IPS-20b (cell line): ENCODE measurements at regions not wholly inside any gene's neighbourhood (a gene's known extent, or its start where the extent isn't known, plus 50 kb on each side); places are given as distances from the start of the nearest gene placed in this dataset.
"Not testable (repeated sequence)": the region's sequence is repeated elsewhere in the genome, so short reads cannot be mapped to it uniquely, and the experiment has no call there.

Experiments used
- H3K27ac ChIP-seq: one replicate; pipeline ENCODE4 v1.5.1; 2013; ENCODE audit warnings: low read length
- H3K27me3 ChIP-seq: 2 replicates; pipeline ENCODE4 v1.6.1; 2013; ENCODE audit warnings: mild to moderate bottlenecking, low read length, inconsistent platforms; ENCODE audit not compliant: insufficient read depth
- H3K36me3 ChIP-seq: 2 replicates; pipeline ENCODE4 v1.6.1; 2013; ENCODE audit warnings: low read depth, mild to moderate bottlenecking, inconsistent platforms, low read length, moderate library complexity; ENCODE audit not compliant: insufficient read depth
- H3K4me1 ChIP-seq: 2 replicates; pipeline ENCODE4 v1.6.1; 2013; ENCODE audit warnings: mild to moderate bottlenecking, control low read depth, inconsistent platforms, low read length, moderate library complexity; ENCODE audit not compliant: insufficient read depth
- H3K4me3 ChIP-seq: 2 replicates; pipeline ENCODE4 v1.5.1; 2013; ENCODE audit warnings: mild to moderate bottlenecking, low read length, inconsistent platforms
- H3K9ac ChIP-seq: 2 replicates; pipeline ENCODE4 v1.6.1; 2013; ENCODE audit warnings: low read depth, mild to moderate bottlenecking, inconsistent platforms, low read length, moderate library complexity
- H3K9me3 ChIP-seq: 2 replicates; pipeline ENCODE4 v1.6.1; 2013; ENCODE audit warnings: mild to moderate bottlenecking, low read depth, low read length, inconsistent platforms; ENCODE audit not compliant: insufficient read depth

DNA sequence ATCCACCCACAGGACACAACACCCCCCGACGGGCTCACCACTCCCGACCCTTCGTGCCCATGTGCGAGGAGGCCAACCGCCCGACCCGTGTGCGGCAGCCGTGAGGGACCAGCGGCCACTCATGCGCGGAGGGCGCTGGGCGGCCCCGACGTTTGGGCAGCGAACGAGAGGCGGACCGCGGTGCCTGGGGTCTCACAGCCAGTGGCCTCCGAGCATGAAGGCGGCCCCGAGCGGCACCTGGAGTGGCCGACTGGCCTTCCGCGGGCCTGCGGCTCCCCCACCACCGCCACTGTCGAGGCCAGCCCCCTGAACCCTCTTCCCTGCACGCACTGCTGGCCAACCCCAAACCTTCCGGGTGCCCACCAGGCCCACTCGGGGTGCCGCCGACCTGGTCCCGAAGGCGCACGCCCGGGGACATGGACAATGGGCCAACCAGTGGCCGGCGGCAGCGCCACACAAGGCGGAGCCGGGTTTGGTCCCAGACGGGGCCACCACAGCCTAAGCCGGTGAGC is 4274.9 kb upstream of the OR11H1 start:
- Histone ChIP-seq H3K27me3 (no peaks in the 10 kb centered on the region), H3K9me3 (no peaks in the 10 kb centered on the region), H3K9ac (no peak overlapping the region), H3K4me1 (no peaks in the 10 kb centered on the region), H3K27ac (no peak overlapping the region), H3K4me3 (no peak overlapping the region), H3K36me3 (no peaks in the 10 kb centered on the region)

DNA sequence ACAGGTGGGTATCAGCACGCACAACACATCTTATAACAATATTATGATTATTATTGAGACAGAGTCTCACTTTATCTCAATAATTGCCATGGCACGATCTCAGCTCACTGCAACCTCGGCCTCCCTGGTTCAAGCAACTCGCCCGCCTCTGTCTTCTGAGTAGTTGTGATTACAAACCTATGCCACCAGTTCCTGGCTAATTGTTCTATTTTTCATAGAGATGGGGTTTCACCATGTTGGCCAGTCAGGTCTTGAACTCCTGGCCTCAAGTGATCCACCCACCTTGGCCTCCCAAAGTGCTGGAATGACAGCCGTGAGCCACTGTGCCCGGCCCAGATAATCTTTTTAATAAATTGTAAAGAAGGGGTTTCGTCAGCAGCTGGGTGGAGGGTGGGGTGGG is 4257.0 kb upstream of the OR11H1 start:
- not testable (repeated sequence) for H3K27me3 ChIP-seq, H3K27ac ChIP-seq, H3K4me1 ChIP-seq, H3K9me3 ChIP-seq, H3K4me3 ChIP-seq, H3K9ac ChIP-seq, H3K36me3 ChIP-seq

DNA sequence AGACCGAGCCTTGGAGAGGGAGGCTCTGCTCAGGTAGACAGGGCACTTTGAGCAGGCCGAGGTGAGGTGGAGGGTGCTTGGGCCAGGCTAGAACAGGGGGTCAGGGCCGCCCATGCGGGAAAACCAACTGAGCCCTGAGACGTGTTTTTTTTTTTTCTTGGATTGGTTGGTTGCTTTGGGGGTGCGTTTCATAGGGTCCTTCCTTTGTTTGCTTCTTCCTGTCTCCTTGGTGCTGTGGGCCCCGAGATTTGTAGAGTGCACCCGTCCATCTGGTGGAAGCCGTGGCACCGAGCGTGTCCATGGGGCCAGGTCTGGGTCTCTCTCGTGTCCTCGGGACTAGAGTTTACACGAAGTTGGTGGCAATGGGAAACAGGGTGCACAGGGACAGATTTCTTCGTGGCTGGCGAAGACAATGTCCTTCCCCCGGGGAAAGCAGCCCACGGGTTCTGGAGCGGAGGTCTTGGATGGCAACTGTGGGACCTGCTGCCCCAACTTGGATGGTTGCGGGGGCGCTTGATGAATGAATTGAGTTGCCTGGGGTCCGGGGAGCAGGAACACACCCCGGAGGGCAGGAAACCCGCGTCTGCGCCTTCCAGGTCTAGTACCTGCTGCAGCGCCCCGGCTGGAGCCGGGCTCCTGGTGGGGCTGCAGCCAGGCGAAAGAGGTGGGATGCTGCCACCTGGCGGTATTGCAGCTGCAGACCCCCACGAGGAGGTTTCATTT is 4242.7 kb upstream of the OR11H1 start:
- not testable (repeated sequence) for H3K27me3 ChIP-seq, H3K9ac ChIP-seq, H3K27ac ChIP-seq, H3K36me3 ChIP-seq, H3K4me3 ChIP-seq, H3K4me1 ChIP-seq
- H3K9me3 ChIP-seq, result peaks cover 38% of the 10 kb centered on the region

DNA sequence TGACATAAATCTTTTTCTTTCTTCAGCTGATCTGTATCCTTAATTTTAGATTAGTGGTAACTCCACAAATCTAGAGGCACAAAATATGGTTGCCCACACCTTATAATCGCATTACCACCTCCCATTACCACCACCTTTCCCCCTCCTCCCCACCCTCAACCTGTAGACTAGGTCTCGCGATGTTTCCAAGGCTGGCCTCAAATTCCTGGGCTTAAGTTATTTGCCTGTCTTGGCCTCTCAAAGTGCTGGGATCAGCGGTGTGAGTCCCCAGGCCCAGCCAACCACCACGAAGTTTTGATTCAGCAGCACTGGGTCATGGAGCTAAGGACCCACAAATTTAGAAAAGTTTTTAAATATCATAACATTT is 4242.2 kb upstream of the OR11H1 start:
- H3K36me3 ChIP-seq, H3K9ac ChIP-seq, H3K27me3 ChIP-seq, H3K4me1 ChIP-seq, H3K4me3 ChIP-seq, H3K27ac ChIP-seq: not testable (repeated sequence)
- peaks cover 43% of the 10 kb centered on the region for H3K9me3 ChIP-seq

DNA sequence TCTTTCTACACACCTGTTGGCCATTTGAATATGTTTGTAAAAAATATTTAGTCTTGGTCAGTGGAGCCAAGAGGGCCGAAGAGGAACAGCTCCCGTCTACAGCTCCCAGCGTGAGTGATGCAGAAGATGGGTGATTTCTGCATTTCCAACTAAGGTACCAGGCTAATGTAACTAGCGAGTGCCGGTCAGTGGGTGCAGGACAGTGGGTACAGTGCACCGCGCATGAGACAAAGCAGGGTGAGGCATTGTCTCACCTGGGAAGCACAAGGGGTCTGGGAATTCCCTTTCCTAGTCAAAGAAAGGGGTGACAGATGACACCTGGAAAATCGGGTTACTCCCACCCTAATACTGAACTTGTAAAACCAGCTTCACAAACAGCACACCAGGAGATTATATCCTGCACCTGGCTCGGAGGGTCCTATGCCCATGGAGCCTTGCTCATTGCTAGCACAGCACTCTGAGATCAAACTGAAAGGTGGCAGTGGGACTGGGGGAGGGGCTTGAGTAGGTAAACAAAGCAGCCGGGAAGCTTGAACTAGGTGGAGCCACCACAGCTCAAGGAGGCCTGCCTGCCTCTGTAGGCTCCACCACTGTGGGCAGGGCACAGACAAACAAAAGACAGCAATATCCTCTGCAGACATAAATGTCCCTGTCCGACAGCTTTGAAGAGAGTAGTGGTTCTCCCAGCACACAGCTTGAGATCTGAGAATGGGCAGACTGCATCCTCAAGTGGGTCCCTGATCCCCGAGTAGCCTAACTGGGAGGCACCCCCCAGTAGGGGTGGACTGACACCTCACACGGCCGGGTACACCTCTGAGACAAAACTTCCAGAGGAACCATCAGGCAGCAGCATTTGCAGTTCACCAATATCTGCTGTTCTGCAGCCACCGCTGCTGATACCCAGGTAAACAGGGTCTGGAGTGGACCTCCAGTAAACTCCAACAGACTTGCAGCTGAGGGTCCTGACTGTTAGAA is 4239.5 kb upstream of the OR11H1 start:
- peaks cover 59% of the 10 kb centered on the region for H3K9me3 ChIP-seq
- H3K4me3 ChIP-seq, result not testable (repeated sequence)

DNA sequence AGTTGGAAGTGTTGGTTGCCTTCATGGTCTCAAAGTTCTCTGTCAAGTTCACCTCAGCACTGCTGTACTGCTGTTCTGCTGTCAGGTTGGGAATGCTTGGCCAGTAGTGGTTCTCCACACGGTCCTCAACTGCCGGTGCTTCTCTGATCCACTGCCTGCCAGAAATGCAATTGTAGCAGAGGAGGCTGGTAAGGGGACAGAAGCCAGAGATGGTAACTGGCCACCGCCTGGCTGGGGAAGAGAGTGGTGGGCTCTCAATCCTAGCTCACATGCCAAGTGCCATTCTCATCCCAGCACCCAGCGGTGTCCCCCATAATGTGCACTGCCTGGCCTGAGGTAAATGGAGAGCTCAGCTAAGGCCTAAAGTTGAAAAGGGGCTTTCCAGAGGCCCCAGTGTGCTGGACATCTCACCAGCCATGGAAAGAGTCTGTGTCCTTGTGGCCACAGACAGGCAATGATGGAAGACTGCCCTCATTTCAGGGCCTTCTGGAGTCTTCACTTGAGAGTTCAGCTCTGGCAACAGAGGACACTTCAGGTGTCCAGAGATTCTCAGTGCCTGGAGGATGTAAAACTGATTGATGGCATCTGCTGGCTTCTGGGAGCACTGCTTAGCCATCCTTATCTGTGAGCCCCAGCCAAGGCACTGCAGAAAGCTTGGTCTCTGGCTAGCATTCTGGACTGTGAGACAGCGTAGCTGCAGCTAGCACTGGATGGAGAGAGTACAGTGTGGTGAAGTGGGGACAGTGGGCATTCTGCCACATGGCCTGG is 4229.7 kb upstream of the OR11H1 start:
- H3K27ac ChIP-seq, H3K9ac ChIP-seq, H3K4me1 ChIP-seq, H3K36me3 ChIP-seq, H3K27me3 ChIP-seq, H3K4me3 ChIP-seq: not testable (repeated sequence)
- peaks cover 74% of the 10 kb centered on the region for H3K9me3 ChIP-seq

More for the DNA sequence above, 4239.5 kb upstream of the OR11H1 start:
- not testable (repeated sequence) for H3K36me3 ChIP-seq, H3K9ac ChIP-seq, H3K27me3 ChIP-seq, H3K27ac ChIP-seq, H3K4me1 ChIP-seq

DNA sequence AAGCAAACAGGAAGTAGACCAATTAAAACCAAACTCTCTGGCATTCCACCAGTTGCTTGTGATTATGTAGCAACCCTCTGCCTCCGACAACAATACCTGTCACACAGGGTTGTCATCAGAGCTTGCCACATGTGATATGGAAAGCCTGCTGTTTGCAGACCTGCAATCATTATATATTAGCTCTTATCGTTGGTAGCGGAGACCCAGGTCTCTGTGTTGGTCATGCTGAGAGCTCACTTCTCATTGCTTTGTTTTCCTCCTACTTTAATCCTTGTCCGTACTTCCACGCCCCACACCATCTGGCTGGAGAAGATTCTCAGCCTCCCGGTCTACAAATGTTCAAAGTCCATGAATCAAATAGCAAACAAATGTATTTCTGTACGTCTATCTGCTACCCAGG is 4225.6 kb upstream of the OR11H1 start:
- H3K36me3 ChIP-seq, H3K4me3 ChIP-seq, H3K4me1 ChIP-seq, H3K27ac ChIP-seq, H3K9ac ChIP-seq, H3K27me3 ChIP-seq: not testable (repeated sequence)
- peaks cover 88% of the 10 kb centered on the region for H3K9me3 ChIP-seq

DNA sequence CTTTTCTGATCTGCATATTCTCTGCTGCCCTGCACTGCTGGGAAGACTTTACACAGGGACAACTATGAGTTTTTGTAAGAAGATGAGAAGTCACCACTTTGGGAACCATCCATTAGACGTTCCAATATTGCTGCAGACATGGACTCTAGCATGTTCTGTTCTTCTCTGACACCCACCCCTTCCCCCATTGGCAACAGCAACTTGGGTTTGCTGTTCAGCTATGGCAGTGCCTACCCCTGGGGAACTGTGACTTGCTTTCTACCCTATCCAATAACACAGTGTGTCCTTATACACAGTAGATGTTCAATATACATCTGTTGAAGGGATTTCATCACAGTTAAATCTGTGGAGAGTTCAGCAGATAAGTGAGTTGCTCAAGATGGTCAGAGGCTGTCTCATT is 4225.1 kb upstream of the OR11H1 start:
- H3K36me3 ChIP-seq, H3K27me3 ChIP-seq, H3K9ac ChIP-seq, H3K4me1 ChIP-seq, H3K4me3 ChIP-seq, H3K27ac ChIP-seq: not testable (repeated sequence)
- H3K9me3 ChIP-seq, result peaks cover 88% of the 10 kb centered on the region

DNA sequence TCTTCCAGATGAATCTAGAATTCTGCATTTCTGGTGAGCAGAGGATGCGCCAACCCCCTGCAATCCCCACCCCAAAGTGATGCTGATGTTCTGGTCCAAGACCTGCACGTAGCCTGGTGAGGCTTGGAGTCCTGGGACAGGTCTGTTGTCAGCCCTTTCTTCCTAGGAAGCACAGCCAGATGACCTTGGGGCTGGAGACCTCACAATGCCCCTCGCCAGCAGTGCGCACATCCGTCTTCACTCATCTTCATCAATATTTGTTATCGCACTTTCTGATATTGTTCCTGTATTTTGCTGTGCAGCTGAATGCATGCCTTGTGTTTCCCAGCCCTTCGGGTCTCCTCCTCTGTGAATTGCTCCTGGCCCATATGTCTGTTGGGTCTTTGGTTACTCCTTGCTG is 4222.8 kb upstream of the OR11H1 start:
- peaks cover 90% of the 10 kb centered on the region for H3K9me3 ChIP-seq
- not testable (repeated sequence) for H3K27ac ChIP-seq, H3K4me3 ChIP-seq, H3K4me1 ChIP-seq, H3K27me3 ChIP-seq, H3K36me3 ChIP-seq, H3K9ac ChIP-seq

DNA sequence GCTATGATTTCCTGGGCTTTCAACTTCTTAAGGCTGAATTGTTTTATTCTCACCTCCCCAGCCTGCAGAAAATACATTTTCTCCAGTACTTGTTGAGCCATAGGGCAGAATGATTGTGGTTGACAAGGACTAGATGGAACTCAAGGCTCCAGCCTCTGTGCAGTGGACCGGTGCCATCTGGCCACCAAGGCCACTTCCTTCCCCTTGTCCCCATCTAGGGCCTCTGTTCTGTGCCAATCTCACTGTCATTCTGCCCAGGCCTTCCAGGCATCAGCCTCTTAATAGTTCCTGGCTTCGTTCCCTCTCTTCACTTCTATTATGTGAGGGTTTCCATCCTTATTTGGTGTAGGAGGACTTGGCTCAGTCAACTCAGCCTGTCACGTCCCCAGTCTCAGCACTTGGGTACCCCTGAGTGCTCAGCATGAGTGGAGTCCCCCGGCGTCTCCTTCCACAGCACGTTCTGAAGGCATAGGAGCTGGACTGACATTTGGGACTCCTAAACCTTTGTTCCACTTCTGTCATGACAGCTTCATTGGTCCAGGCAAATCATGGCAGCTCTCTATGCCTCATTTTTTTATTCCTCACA is 4221.0 kb upstream of the OR11H1 start:
- H3K36me3 ChIP-seq, H3K27ac ChIP-seq, H3K4me3 ChIP-seq, H3K27me3 ChIP-seq, H3K4me1 ChIP-seq, H3K9ac ChIP-seq: not testable (repeated sequence)
- H3K9me3 ChIP-seq, result peaks cover 97% of the 10 kb centered on the region

DNA sequence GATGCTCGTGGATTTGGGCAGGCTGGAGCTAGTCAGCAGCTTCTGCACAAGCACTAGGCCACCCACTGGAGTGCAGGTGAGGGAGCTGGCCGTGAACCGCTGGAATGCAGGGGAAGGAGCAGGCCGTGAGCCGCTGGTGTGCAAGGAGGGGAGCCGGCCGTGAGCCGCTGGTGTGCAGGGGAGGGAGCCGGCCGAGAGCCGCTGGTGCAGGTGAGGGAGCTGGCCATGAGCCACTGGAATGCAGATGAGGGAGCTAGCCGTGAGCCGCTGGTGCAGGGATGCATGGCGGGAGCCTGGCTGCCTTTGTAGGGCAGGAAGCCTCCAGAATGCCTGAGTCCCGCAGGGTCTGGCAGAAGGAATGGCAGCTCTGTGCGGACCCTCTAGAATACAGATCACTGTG is 4220.0 kb upstream of the OR11H1 start:
- Histone ChIP-seq H3K27me3 (no peaks in the 10 kb centered on the region), H3K27ac (no peak overlapping the region), H3K9me3 (peaks cover 96% of the 10 kb centered on the region), H3K4me3 (no peak overlapping the region), H3K4me1 (no peaks in the 10 kb centered on the region), H3K9ac (no peak overlapping the region), H3K36me3 (no peaks in the 10 kb centered on the region)
